Renal cortex interstitium (tissue), 11 donors: ENCODE measurements at regions not wholly inside any gene's neighbourhood (a gene's known extent, or its start where the extent isn't known, plus 50 kb on each side); places are given as distances from the start of the nearest gene placed in this dataset.

ENCODE experiments used
- DNase-seq, 11 donors: peaks; one replicate each; pipeline ENCODE4 v3.0.0-alpha.2; 2013; ENCODE audit warnings: low read depth in 9 of 11, low spot score in 4 of 11; ENCODE audit errors: extremely low read depth in 1 of 11

DNA sequence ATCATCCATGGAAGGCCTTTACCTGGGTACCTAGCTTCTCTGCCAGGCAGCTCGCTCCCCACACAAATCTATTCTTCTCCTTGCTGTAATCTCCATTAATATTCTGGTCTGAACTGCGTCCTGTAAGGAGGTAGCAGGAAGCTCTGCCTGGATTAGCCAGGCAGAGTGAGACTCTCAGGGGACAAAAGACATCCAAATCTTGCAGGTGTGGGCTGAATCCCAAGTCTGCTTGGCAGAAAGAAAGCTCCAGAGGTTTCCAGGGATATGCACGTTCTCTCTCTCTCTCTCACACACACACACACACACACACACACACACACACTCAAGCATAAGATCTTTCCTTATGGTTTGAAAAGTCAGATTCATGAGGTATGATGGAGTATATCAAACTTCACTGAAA, 66.5 kb downstream of the THNSL2 start:
- no peak for DNase-seq
